ENCODE measurements at regions not wholly inside any gene's neighbourhood (a gene's known extent, or its start where the extent isn't known, plus 50 kb on each side); places are given as distances from the start of the nearest gene placed in this dataset.

GRCh38 chrX:149223854-149224253 is 281.3 kb downstream of the IDS start:
- TF ChIP-seq CTCF (IDR thresholded peaks at IDR 0.05) (no peak), POLR2A (IDR thresholded peaks at IDR 0.05) (no peak)

Data from esophagus squamous epithelium (tissue), 4 donors.